C4-2B (cell line): ENCODE measurements at regions not wholly inside any gene's neighbourhood (a gene's known extent, or its start where the extent isn't known, plus 50 kb on each side); places are given as distances from the start of the nearest gene placed in this dataset.

Source experiments
- ZFX ChIP-seq: fragments of 450-650 bp; IDR thresholded peaks from 2 replicates; pipeline ENCODE4 v1.6.1; 2017
- TF ChIP-seq, protein P1 (sequence below): fragments of 450-650 bp; conservative IDR thresholded peaks from 2 replicates; pipeline ENCODE4 v1.5.1; 2017; ENCODE audit warnings: mild to moderate bottlenecking

DNA sequence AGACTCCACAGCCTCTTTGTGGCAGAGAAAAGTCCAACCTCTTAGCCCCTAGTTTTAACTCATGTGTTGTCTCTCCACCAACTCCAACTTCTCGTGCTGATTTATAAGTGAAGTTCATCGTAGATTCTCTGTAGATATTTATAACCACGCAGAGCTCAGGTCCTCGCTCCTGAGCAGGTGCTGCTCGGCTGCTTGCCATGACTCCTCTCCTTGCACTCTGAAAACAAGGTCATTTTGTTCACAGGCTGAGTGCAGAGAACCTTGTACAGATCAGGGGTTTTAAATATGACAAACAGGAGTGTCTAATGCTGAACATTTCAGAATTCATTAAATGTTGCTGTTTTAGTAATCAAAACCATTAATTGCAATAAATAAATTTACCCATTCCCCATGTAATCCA, 330.8 kb upstream of the GYPC start:
- TF ChIP-seq, protein P1, sequence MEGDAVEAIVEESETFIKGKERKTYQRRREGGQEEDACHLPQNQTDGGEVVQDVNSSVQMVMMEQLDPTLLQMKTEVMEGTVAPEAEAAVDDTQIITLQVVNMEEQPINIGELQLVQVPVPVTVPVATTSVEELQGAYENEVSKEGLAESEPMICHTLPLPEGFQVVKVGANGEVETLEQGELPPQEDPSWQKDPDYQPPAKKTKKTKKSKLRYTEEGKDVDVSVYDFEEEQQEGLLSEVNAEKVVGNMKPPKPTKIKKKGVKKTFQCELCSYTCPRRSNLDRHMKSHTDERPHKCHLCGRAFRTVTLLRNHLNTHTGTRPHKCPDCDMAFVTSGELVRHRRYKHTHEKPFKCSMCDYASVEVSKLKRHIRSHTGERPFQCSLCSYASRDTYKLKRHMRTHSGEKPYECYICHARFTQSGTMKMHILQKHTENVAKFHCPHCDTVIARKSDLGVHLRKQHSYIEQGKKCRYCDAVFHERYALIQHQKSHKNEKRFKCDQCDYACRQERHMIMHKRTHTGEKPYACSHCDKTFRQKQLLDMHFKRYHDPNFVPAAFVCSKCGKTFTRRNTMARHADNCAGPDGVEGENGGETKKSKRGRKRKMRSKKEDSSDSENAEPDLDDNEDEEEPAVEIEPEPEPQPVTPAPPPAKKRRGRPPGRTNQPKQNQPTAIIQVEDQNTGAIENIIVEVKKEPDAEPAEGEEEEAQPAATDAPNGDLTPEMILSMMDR, result no peak
- TF ChIP-seq ZFX, result no peak
